ENCODE measurements at regions not wholly inside any gene's neighbourhood (a gene's known extent, or its start where the extent isn't known, plus 50 kb on each side); places are given as distances from the start of the nearest gene placed in this dataset.
A peak's percentile ranks its signal among the peaks of the same experiment; 100 is the strongest.

DNA sequence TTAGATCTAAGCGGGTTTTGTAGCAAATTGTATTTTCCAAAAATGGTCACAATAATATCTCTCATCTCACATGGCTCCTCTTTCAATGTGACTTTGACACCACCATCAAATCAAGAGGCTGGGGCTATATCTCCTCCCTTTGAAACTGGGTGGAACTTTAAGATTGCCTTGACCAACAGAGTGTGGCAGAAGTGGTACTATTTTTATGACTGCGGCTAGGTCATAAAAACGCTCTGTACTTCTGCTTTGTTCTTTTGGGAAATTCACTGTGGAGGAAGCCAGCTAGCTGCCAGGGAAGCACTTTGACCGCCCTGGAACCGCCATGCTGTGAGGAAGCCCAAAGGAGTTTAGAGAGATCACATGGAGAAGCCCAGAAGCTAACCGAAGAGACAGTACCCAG lies 50.7 kb upstream of the ACOT11 start:
- DNase-seq (ENCODE audit: low read depth), result no peak

DNA sequence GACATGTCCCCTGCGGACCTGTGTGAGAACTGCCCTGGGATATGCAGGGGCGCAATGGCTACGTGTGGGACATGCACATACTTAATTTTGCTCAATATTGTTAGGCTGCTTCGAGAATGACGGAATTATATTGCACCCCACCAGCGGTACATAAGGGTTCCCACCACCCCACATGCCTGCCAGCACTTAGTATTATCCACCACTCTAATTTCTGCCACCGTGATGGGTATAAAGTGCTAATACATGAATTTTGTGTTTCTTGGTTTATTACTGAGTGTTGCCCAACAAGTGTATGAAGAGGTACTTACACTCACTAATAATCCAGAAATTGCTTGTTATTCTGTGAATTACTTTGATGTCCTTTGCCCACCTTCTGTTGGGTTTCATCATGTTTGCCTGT lies 52.1 kb upstream of the ACOT11 start:
- DNase-seq (ENCODE audit: low read depth), result no peak

DNA sequence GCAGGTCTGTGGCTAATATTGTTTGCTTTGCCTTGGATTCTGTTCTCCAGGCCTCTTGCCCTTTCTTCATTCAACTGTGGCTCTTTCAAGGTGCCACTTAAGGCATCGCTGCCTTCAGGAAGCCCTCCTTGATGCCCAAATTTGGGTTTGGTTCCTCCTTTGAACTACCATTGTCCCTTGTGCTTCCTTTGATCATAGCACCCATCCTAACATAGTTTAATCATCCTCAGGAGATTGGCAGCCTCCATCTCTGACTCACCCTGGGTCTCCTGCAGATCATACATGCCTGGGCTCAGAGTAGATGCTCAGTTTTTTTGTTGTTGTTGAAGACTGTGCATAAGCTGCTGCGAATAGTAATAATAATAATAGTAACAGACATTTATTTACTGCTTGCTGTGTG lies 54.4 kb upstream of the ACOT11 start:
- no peak for DNase-seq (ENCODE audit: low read depth)

DNA sequence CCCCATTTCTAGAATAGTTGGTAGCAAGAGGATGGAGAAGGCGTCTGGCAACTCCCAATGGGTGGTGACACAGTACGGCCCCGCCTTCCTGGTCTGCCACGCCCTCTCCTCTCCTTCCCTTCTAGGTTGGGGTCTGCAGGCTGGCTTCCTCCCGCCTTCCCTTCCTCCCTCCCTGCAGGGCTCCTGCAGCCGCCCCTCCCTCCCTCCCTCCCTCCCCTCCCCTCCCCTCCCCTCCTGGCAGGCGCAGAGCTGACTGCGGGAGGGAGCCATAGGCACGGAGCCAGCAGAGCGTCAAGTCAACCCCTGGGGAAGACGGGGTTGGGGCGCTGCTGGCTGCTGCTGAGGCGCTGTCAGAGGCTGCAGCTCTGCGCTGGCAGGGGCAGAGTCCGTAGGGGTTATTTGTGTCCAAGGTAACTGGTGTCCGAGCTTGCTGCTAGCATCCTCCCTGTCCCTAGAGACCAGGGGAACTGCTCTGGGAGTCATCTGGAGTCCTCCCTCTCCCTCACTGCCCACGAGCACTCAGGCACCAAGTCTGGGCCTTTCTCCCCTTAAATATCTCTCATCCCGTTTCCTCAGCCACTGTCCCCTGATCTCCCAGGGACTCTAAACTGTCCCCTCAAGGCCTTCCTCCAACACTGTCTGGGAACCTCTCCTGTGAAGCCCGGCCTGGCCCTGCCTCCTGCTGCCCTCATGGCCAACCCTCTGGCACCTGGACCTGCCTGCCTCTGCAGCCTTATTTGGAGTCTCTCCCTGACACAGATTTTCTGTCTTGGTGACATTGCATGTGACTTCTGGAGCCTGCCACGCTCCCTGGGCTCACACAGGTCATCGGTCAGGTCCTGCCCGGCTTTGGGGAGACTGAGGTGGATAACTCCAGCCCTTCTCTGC lies 57.4 kb upstream of the ACOT11 start:
- no peak for DNase-seq (ENCODE audit: low read depth)

DNA sequence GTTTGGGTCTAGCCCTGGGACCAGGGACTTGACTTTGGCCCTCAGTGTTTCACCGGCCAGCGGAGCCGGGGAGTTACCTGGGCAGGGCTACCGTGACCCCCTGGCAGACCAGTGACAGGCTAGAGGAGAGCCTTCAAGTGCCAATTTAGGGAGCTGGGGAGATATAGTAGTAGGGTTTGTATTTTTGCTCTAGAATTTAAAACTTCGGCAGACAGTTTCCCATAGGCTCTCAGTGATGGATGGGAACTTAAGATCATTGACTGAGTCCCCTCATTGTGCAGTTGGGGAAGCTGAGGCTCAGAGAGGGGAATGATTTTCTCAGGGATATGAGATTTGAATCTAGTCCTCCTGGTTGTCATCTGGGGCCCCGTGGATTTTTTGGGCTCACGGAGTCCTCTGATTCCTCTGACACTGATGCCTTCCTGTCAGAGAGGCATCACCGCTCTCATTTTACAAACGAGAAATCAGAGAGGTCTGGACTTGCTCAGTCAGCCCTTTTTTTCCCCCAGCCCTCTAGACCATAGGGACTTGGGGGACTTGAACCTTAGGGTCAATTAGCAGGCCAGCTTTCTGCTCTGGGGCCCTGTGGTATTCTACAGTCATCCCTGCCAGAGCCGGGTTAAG lies 58.3 kb upstream of the ACOT11 start:
- DNase-seq (ENCODE audit: low read depth), result no peak

DNA sequence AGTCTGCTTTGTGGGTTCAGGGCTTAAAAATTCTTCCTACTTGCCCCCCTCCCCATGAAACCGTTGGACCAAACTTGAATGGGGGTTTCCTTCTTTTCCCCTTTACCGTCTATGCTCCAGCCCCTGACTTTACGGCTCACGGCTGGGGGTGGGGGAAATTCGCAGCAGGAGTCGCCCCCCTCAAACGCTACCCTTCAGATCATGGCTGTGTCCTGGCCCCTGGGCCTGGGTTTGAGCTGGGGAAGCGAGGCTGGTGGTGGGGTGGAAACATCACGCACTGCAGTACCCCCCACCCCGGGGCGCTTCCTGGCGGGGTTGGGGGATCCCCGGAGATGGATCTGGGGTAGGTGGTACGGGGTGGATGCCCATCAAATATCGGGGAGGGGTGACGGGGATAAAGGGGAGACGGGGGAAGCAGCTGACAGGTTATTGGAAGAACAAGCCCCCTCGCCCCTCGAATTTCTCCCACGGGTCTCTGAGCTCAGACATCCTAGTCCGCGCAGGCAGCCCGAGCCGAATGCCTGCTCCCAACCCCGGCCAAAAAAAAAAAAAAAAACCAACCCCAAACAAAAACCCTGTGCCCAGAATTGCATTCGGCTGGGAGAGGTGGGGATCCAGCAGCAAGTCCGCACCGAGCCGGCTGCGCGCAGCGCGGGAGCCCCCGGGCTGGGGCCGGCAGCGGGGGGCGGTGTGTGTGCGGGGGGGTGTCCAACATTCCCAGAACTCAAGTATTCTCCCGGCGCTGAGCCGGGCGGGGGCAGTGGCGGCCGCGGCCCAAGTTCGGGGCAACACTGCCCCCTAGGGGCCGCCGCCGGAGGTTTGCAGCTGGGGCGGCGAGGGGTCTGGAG lies 59.0 kb upstream of the ACOT11 start:
- DNase-seq (ENCODE audit: low read depth), result peak; percentile 56

DNA sequence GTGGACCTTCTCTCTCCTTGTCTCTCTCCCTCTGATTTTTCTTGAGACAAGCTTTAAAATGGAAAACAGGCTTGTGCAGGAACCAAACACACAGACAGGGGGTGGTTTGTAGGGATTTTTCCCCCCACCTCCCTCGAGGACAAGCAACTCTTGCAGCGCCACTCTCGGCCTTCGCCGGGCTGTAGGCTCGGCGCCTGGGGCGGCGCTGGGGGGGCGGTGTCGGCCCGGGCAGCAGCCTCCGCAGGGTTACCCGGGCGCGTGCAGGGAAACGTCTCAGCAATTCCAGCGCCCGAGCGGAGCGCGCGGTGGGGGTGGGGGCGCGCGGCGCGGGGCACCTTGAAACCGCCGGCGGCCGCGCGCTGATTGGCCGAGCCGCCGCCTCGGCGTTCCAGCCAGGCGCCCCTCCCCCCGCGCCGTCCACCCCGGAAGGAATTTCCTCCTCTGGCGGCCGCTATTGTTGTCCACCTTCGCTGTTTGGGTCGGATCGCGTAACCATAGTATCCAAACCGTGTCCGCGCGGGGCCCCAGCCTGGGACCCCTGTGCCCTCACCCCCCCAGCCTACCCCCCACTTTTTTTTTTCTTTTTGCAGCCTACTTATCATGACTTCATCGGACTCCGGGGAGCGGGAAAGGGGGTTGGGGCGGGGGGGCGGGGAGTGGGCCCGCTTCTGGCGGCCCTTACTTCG lies 59.8 kb upstream of the ACOT11 start:
- peak; percentile 53 for DNase-seq (ENCODE audit: low read depth)

DNA sequence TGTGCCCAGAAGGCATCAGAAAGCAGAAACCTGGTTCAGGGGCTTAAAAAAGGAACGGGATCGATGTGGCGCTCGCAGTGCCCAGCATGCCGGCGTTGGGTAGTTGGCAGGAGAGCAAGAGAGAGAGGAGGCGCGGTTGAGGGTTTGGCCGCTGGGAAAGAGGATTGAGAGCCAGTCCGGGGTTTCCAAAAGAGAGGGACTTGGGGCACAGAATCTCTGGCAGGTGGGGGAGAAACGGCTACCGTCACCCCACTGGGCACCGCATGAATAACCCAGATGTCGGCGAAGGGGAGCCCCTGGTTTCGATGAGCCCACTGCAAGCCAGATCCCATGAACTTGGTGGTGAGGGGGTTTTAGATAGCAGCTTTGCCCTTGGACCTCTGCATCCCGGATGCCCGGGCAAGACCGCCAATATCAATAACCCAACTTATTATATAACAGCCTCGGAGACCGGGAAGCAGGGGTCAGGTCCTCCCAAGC lies 60.4 kb upstream of the ACOT11 start:
- DNase-seq (ENCODE audit: low read depth), result no peak

DNA sequence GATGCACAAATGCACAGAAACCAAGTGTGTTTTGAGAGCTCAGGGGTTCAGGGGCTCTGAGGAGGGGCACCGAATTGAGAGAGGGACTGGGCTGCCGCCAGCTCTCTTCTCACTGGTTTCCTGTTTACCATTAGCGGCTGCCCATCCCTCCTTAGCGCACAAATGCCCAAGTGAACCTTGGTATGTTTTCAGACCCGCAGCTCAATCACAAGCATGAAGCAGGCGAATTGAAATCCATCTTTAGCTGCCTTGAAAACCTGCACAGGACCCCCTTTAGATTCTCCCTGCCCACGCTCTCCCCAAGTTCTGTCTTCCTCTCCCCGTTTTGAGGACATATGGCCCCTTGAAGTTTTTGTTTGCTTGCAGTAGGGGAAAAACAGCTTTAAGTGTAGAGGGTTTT lies 61.1 kb upstream of the ACOT11 start:
- no peak for DNase-seq (ENCODE audit: low read depth)

DNA sequence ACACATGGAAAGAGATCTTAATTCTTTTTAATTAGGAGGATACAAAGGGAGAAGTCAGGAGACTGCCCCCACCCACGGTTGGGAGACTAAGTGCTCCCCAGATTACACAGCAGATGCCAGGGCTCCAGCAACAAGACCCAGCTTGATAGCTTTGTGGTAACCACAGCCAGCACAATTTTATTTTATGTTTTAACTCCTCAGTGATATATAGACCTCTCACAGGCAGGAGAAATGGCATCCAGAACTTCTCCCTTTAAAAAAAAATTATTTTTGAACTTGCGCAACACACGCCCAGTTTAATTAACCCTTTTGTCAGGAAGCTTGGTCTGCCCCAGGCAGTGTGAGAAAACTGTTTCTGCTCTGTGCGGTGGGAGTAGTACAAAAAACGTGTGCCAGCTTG lies 62.6 kb upstream of the ACOT11 start:
- DNase-seq (ENCODE audit: low read depth), result no peak

DNA sequence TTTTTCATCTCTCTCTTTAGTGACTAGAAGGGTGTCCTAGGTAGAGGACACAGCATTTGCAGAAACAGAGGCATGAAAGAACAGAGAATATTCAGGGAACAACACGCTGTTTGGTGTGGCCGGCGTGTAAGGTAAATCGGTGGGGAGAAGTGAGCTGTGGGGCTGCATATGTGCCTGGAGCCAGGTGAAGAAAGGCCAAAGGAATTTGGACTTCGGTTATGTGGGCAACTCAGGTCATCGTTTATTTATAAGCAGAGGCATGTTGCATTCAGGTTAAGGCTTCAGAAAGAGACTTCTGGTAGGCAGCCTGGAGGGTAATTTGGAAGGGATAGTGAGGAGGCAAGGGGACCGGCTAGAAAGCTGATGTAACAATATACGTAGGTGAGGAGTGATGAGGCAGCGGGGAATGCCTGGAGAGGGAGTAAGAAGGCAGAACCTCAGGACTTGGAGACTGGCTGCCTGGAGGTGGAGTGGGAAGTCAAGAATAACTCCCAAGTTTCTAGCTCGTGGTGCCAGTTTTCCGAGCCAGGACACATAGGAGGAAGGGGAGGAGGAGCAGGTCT lies 64.1 kb upstream of the ACOT11 start:
- DNase-seq (ENCODE audit: low read depth), result no peak

DNA sequence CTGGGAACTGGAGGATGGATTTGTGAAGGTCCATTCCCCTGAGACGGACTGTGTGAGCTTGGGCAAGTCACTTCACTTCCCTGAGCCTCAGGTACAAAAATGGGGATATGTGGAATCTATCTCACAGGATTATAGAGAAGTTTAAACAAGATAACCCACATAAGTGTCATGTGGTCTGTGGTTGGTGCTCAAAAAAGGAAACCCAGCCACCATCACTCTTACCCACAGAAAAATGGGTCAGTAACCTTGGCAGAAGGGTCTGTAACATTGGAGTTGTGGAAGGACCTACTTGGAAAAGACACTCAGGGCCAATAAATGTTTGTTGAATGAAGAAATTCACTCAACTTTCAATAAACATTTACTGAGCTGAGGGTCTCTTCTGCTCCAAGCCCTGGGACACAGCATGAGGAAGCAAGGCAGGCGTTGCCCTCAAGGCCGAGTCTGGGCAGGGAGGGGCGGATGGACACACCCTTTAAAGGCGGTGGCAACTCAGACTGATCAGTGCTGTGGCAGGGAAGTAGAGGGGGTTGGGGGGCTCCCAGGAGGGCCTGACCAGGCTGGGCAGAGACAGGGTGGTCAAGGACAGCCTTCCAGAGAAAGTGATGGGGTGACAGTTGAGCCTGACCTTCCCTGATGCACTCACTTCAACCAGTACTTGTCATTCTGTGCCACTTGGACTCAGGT lies 66.7 kb upstream of the ACOT11 start:
- DNase-seq (ENCODE audit: low read depth), result no peak

DNA sequence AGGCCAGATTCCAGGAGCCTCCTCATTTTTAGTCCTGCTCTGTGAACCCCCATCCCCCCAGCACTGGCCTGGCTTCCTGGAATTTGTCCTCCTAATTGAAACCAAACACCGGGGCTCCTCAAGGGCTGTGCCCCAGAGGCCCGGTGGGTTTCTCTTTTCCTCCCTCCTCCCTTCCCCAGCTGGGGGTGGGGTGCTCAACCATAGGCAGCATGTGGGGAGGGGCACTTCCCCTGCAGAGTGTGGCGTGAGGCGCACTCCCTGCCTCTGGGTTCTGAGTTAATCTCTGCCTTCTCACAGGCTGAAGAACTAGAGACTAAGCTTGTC lies 67.5 kb upstream of the ACOT11 start:
- no peak for DNase-seq (ENCODE audit: low read depth)

DNA sequence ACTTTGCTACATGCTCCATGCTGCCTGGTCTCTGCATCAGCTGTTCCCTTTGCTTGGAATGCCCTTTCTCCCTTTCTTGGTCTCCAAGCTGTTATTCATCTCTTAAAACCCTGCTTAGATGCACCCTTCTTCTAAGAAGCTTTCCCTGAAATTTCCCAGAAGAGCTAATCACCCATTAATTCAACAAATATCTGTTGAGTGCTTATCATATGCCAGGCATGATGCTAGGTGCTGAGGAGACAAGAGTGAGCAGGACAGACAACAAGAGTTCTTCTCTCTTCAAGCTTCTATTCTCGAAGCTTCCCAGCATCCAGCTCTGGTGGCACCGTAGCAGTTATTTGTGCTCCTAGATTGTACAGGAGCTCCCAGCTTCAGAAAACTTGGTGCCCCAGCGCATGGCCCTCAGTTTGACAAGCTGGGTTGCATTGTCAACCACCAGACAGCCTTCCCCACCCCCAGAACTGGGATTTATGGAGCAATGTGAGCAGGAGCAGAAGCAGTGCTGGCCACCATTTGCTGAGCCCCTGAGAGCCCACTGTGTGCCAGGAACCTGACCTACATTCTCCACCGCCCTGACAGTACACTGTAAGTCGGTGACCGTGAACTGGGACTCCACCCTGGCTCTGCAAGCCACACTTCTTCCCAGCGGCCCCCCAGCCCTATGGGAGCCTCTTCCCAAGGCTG lies 68.0 kb upstream of the ACOT11 start:
- no peak for DNase-seq (ENCODE audit: low read depth)

DNA sequence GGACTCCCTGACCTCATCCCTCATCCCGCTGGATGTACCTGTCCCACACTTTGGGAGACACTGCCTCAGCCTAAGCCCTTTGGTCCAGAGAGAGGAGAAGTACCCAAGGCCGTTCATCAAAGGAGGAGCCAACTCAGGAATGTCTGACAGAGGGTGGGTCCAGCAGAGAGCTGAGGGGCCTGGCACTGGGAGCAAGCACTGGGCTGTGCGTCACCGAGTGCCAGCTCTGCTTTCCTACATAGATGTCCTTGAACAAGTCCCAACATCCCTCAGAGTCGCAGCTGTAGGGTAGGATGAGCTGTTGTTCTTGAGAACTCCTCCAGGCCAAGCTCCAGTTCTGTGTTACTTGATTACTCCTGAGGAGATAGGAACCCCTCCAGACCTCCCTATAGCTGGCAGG lies 68.8 kb upstream of the ACOT11 start:
- no peak for DNase-seq (ENCODE audit: low read depth)

DNA sequence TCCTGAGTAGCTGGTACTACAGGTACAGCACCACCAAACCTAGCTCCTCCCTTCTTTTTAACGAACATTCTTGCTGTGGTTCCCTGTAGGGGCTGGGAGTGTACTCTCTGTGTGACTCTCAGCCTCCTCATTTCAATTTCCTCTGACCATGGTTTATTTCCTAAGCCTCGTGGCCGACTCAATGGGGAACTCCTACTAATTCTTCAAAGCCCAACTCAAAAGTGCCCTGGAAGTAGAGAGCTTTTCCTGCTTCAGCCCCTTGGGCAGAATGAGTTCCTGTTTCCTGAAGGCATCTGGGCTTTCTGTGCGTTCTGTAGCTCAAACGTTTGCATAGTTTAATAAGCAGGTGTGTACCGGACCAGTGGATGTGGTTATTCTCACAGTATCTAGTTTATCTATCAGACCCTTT lies 70.9 kb upstream of the ACOT11 start:
- no peak for DNase-seq (ENCODE audit: low read depth)

DNA sequence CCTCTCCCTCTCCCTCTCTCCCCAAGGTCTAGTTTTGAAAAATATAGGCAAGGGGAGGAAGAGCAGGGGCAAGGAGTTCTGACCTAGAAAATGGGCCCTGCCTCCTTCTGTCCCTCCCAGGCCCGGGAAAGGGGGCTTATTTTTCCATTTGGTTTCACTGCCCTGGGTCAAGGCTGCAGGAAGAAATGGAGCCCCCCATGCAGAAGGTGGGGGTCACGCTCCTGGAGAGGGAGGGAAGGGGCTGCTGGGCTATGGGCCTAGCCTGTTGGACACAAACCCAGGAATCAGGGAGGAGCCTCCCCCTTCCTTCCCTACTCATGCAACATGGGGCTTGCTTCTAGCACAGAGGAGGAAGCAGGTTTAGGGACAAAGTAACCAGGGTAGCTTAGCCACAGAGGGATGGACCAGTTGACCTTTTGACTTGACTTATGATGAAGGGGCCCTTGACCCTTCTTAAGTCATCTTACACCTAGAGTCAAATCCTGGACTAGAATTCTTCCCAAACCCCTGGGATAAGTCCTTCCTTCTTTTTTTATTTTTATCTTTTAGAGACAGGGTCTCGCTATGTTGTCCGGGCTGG lies 70.4 kb upstream of the SSBP3 start:
- DNase-seq (ENCODE audit: low read depth), result no peak

DNA sequence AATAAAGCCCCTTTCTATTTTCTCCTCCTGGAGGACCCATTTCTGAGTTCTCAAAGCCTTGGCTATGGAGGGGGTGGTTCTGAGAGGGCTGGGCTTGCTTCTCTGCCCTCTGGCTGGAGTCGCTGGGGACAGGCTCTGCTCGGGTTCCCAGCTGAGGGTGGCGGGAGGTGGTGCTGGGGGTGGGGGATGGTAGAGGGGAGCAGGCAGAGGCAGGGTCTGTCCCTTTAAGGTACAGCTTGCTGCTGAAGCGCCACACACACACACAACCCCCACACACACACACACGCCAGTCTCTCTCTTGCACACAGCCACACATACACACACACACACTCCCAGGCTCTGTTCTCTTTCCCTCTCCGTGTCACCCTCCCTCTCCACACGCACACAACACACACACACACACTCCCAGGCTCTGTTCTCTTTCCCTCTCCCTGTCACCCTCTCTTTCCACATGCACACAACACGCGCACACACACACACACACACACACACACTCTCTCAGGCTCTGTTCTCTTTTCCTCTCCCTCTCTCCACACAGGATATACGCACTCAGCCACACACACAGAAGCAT lies 69.8 kb upstream of the SSBP3 start:
- no peak for DNase-seq (ENCODE audit: low read depth)

DNA sequence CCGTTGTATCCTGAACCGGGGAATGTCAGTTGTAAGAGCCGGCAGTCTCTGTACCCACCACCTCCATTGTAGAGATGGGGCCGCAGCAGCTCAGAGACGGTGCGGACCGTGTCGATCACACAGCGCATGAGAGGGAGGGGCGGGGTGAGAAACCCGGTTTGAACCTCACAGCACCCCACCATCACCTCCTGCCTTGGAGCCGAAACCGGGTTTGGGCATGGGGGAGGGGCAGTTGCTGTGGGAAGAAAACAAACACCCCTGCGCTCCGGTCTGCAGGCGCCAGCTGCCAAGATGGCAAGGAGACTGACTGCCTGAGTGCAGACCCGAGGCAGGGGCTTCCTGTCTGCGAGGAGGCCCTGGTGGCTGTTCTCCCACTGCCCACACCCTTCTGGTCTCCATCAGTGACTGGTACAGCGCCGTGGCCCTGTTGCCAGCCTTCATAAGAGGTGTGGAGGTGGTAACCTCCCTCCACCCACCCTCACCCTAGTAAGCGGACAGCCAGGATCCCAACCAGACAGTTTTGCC lies 69.2 kb upstream of the SSBP3 start:
- DNase-seq (ENCODE audit: low read depth), result no peak

Measured in stimulated activated CD8-positive, alpha-beta memory T cell treated with anti-CD3 and anti-CD28 coated beads, Interleukin-12 subunit alpha, Interleukin-12 subunit beta, amount 100 ng/mL, for 1 hour (primary cell).